Loucy (cell line): ENCODE measurements at regions not wholly inside any gene's neighbourhood (a gene's known extent, or its start where the extent isn't known, plus 50 kb on each side); places are given as distances from the start of the nearest gene placed in this dataset.

Source experiments
- H2AFZ ChIP-seq: fragments of 200-600 bp; sonication (generic); 2 replicates; pipeline ENCODE4 v1.6.0; 2016; ENCODE audit warnings: antibody characterized with exemption, mild to moderate bottlenecking, low read length, moderate library complexity
- H3F3A ChIP-seq: fragments of 200-600 bp; 2 replicates; pipeline ENCODE4 v1.6.0; 2016; ENCODE audit warnings: antibody characterized with exemption, low read depth, mild to moderate bottlenecking
- H3K27me3 ChIP-seq: fragments of 200-600 bp; sonication (generic); 2 replicates; pipeline ENCODE4 v1.6.1; 2014; ENCODE audit warnings: low read length, mild to moderate bottlenecking; ENCODE audit not compliant: insufficient read depth, poor library complexity, severe bottlenecking
- H3K36me3 ChIP-seq: fragments of 200-600 bp; sonication (generic); 2 replicates; pipeline ENCODE4 v1.6.1; 2016; ENCODE audit warnings: low read length; ENCODE audit not compliant: insufficient read depth
- H3K4me1 ChIP-seq: fragments of 200-600 bp; sonication (generic); 2 replicates; pipeline ENCODE4 v1.5.1; 2014; ENCODE audit warnings: low read length, mild to moderate bottlenecking; ENCODE audit not compliant: insufficient read depth, poor library complexity, severe bottlenecking
- H3K4me2 ChIP-seq: fragments of 200-600 bp; sonication (generic); 2 replicates; pipeline ENCODE4 v1.6.0; 2014; ENCODE audit warnings: antibody characterized with exemption, low read length, low read depth, mild to moderate bottlenecking; ENCODE audit not compliant: poor library complexity, severe bottlenecking
- H3K4me3 ChIP-seq: fragments of 200-600 bp; sonication (generic); 2 replicates; pipeline ENCODE4 v1.5.1; 2014; ENCODE audit warnings: low read length, mild to moderate bottlenecking, mixed read lengths; ENCODE audit not compliant: poor library complexity, severe bottlenecking
- H3K79me2 ChIP-seq: fragments of 200-600 bp; sonication (generic); 2 replicates; pipeline ENCODE4 v1.6.1; 2014; ENCODE audit warnings: low read length; ENCODE audit not compliant: insufficient read depth
- H3K9ac ChIP-seq: fragments of 200-600 bp; sonication (generic); 2 replicates; pipeline ENCODE4 v1.6.0; 2014; ENCODE audit warnings: mild to moderate bottlenecking, low read depth, low read length, moderate library complexity; ENCODE audit not compliant: poor library complexity, severe bottlenecking
- H3K9me2 ChIP-seq: fragments of 200-600 bp; sonication (generic); replicated peaks from 2 replicates; pipeline ENCODE4 v1.6.1; 2016; ENCODE audit warnings: low read depth, low read length, mixed read lengths
- H3K9me3 ChIP-seq: fragments of 200-600 bp; sonication (generic); 2 replicates; pipeline ENCODE4 v1.6.1; 2014; ENCODE audit warnings: mild to moderate bottlenecking, antibody characterized with exemption, low read length, low read depth; ENCODE audit not compliant: insufficient read depth
- H4K20me1 ChIP-seq: fragments of 200-600 bp; sonication (generic); 2 replicates; pipeline ENCODE4 v1.6.0; 2014; ENCODE audit warnings: antibody characterized with exemption, low read length, mild to moderate bottlenecking; ENCODE audit not compliant: insufficient read depth, poor library complexity, severe bottlenecking
- EZH2phosphoT487 ChIP-seq: fragments of 200-600 bp; IDR thresholded peaks from 2 replicates; pipeline ENCODE4 v1.6.1; 2018; ENCODE audit warnings: antibody characterized with exemption, mild to moderate bottlenecking, moderate library complexity, borderline replicate concordance
- TF ChIP-seq, protein P1 (sequence below): fragments of 200-600 bp; sonication (generic); conservative IDR thresholded peaks from 2 replicates; pipeline ENCODE4 v1.5.1; 2014; ENCODE audit warnings: mild to moderate bottlenecking, antibody characterized with exemption, low read length

GRCh38 chr5:37994729-37995128, 154.9 kb upstream of the GDNF start:
- Histone ChIP-seq H3K4me1 (no peaks in the 10 kb centered on the region), H3K9me2 (no peaks in the 10 kb centered on the region), H4K20me1 (no peaks in the 10 kb centered on the region), H2AFZ (no peak overlapping the region), H3K9ac (no peak overlapping the region), H3K4me2 (no peak overlapping the region), H3K36me3 (no peaks in the 10 kb centered on the region), H3K27me3 (no peaks in the 10 kb centered on the region), H3K79me2 (no peaks in the 10 kb centered on the region), H3F3A (no peaks in the 10 kb centered on the region), H3K4me3 (no peak overlapping the region), H3K9me3 (no peaks in the 10 kb centered on the region)
- TF ChIP-seq, protein P1, sequence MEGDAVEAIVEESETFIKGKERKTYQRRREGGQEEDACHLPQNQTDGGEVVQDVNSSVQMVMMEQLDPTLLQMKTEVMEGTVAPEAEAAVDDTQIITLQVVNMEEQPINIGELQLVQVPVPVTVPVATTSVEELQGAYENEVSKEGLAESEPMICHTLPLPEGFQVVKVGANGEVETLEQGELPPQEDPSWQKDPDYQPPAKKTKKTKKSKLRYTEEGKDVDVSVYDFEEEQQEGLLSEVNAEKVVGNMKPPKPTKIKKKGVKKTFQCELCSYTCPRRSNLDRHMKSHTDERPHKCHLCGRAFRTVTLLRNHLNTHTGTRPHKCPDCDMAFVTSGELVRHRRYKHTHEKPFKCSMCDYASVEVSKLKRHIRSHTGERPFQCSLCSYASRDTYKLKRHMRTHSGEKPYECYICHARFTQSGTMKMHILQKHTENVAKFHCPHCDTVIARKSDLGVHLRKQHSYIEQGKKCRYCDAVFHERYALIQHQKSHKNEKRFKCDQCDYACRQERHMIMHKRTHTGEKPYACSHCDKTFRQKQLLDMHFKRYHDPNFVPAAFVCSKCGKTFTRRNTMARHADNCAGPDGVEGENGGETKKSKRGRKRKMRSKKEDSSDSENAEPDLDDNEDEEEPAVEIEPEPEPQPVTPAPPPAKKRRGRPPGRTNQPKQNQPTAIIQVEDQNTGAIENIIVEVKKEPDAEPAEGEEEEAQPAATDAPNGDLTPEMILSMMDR: no peak
- TF ChIP-seq EZH2phosphoT487: no peak

- Histone ChIP-seq H3K27me3 (no peaks in the 10 kb centered on the region), H3K9me2 (no peaks in the 10 kb centered on the region), H3K79me2 (no peaks in the 10 kb centered on the region), H3K4me1 (no peaks in the 10 kb centered on the region), H2AFZ (no peak overlapping the region), H3K9me3 (no peaks in the 10 kb centered on the region), H3K36me3 (no peaks in the 10 kb centered on the region), H3K4me2 (no peak overlapping the region), H3K9ac (no peak overlapping the region), H3K4me3 (no peak overlapping the region), H3F3A (no peaks in the 10 kb centered on the region), H4K20me1 (no peaks in the 10 kb centered on the region)
- TF ChIP-seq, protein P1: no peak
- no peak for TF ChIP-seq EZH2phosphoT487
These were observed 151.8 kb upstream of the GDNF start for GRCh38 chr5:37991301-37992299.

GRCh38 chr5:37989884-37990283, 150.0 kb upstream of the GDNF start:
- no peak for TF ChIP-seq EZH2phosphoT487
- TF ChIP-seq, protein P1: no peak
- Histone ChIP-seq H2AFZ (no peak overlapping the region), H3K36me3 (no peaks in the 10 kb centered on the region), H3K4me1 (no peaks in the 10 kb centered on the region), H3K27me3 (no peaks in the 10 kb centered on the region), H3K79me2 (no peaks in the 10 kb centered on the region), H4K20me1 (no peaks in the 10 kb centered on the region), H3K4me3 (no peak overlapping the region), H3K9me2 (no peaks in the 10 kb centered on the region), H3K4me2 (no peak overlapping the region), H3K9me3 (no peaks in the 10 kb centered on the region), H3K9ac (no peak overlapping the region), H3F3A (no peaks in the 10 kb centered on the region)
